ENCODE measurements at regions not wholly inside any gene's neighbourhood (a gene's known extent, or its start where the extent isn't known, plus 50 kb on each side); places are given as distances from the start of the nearest gene placed in this dataset.

- TF ChIP-seq EP300 (IDR thresholded peaks at IDR 0.05; ENCODE audit: low read depth) (no peak), CTCF (IDR thresholded peaks at IDR 0.05) (no peak)
Observed at GRCh38 chr6:168207421-168208175, 112.0 kb downstream of the DACT2 start.
